Neuronal stem cell (in vitro differentiated cells): ENCODE measurements at regions not wholly inside any gene's neighbourhood (a gene's known extent, or its start where the extent isn't known, plus 50 kb on each side); places are given as distances from the start of the nearest gene placed in this dataset.
"Not testable (repeated sequence)": the region's sequence is repeated elsewhere in the genome, so short reads cannot be mapped to it uniquely, and the experiment has no call there.

Experiments used
- DNase-seq: peaks from one replicate; pipeline ENCODE4 v3.0.0-alpha.2; 2013; ENCODE audit warnings: low spot score
- H2AFZ ChIP-seq: one replicate; pipeline ENCODE4 v1.6.1; 2013; ENCODE audit warnings: mild to moderate bottlenecking, low read length, inconsistent platforms
- H2AK5ac ChIP-seq: 2 replicates; pipeline ENCODE4 v1.6.1; 2013; ENCODE audit warnings: low read depth, mild to moderate bottlenecking, inconsistent platforms, low read length, moderate library complexity, mixed read lengths
- H2BK120ac ChIP-seq: 2 replicates; pipeline ENCODE4 v1.6.1; 2013; ENCODE audit warnings: low read depth, mild to moderate bottlenecking, inconsistent platforms, low read length, moderate library complexity, mixed read lengths
- H2BK12ac ChIP-seq: one replicate; pipeline ENCODE4 v1.6.1; 2013; ENCODE audit warnings: low read length, inconsistent platforms
- H2BK15ac ChIP-seq: 2 replicates; pipeline ENCODE4 v1.6.1; 2013; ENCODE audit warnings: mild to moderate bottlenecking, low read length, inconsistent platforms, mixed read lengths
- H2BK5ac ChIP-seq: one replicate; pipeline ENCODE4 v1.6.1; 2013; ENCODE audit warnings: inconsistent platforms, mild to moderate bottlenecking, low read length, moderate library complexity
- H3K14ac ChIP-seq: one replicate; pipeline ENCODE4 v1.6.1; 2013; ENCODE audit warnings: low read length, inconsistent platforms
- H3K18ac ChIP-seq: 2 replicates; pipeline ENCODE4 v1.6.1; 2013; ENCODE audit warnings: low read length, inconsistent platforms
- H3K23ac ChIP-seq: 2 replicates; pipeline ENCODE4 v1.6.1; 2013; ENCODE audit warnings: low read depth, mild to moderate bottlenecking, mixed read lengths, low read length, inconsistent platforms; ENCODE audit not compliant: poor library complexity
- H3K27ac ChIP-seq: replicated peaks from 3 replicates; pipeline ENCODE4 v1.5.1; 2013; ENCODE audit warnings: low read length, inconsistent platforms
- H3K27me3 ChIP-seq, 3 experiments: 2 replicates each; pipeline ENCODE4 v1.6.1; 2013; ENCODE audit warnings: low read length in 3 of 3, mild to moderate bottlenecking in 2 of 3, inconsistent platforms in 1 of 3, low read depth in 1 of 3, mixed read lengths in 1 of 3, moderate library complexity in 1 of 3; ENCODE audit not compliant: control insufficient read depth in 3 of 3, insufficient read depth in 3 of 3
- H3K36me3 ChIP-seq, 2 donors: replicated peaks in 1 of 2; 2 replicates each; pipeline ENCODE4 v1.6.1; 2013; ENCODE audit warnings: low read length in 2 of 2; ENCODE audit not compliant: control insufficient read depth in 2 of 2, insufficient read depth in 2 of 2
- H3K4ac ChIP-seq: 2 replicates; pipeline ENCODE4 v1.6.1; 2013; ENCODE audit warnings: inconsistent platforms, mild to moderate bottlenecking, low read length, moderate library complexity
- H3K4me1 ChIP-seq, 2 donors: 1 replicate in 1 of 2; 2 replicates in 1 of 2; pipeline ENCODE4 v1.6.1; 2013; ENCODE audit warnings: low read length in 2 of 2, low read depth in 1 of 2; ENCODE audit not compliant: control insufficient read depth in 2 of 2, insufficient read depth in 1 of 2
- H3K4me2 ChIP-seq: one replicate; pipeline ENCODE4 v1.6.1; 2013; ENCODE audit warnings: mild to moderate bottlenecking, low read length, inconsistent platforms; ENCODE audit not compliant: insufficient read depth, poor library complexity, severe bottlenecking
- H3K4me3 ChIP-seq, 2 donors: 2 replicates each; pipeline ENCODE4 v1.5.1; 2013; ENCODE audit warnings: low read length in 2 of 2, mild to moderate bottlenecking in 2 of 2, inconsistent platforms in 1 of 2, moderate library complexity in 1 of 2
- H3K79me1 ChIP-seq: one replicate; pipeline ENCODE4 v1.6.1; 2013; ENCODE audit warnings: low read depth, mild to moderate bottlenecking, inconsistent platforms, low read length, moderate library complexity
- H3K9ac ChIP-seq: one replicate; pipeline ENCODE4 v1.6.1; 2013; ENCODE audit warnings: mild to moderate bottlenecking, low read depth, low read length, inconsistent platforms; ENCODE audit not compliant: poor library complexity
- H3K9me3 ChIP-seq, 2 donors: replicated peaks in 1 of 2; 2 replicates each; pipeline versions ENCODE3 to v1.6.1; 2013; ENCODE audit warnings: low read length in 2 of 2, mild to moderate bottlenecking in 2 of 2, inconsistent platforms in 1 of 2, low read depth in 1 of 2, mixed read lengths in 1 of 2, moderate library complexity in 1 of 2; ENCODE audit not compliant: control insufficient read depth in 2 of 2, insufficient read depth in 1 of 2
- H4K8ac ChIP-seq: one replicate; pipeline ENCODE4 v1.6.1; 2013; ENCODE audit warnings: low read depth, mild to moderate bottlenecking, inconsistent platforms, low read length, moderate library complexity
- H4K91ac ChIP-seq: one replicate; pipeline ENCODE4 v1.6.1; 2013; ENCODE audit warnings: low read length, low read depth, mild to moderate bottlenecking, inconsistent platforms; ENCODE audit not compliant: poor library complexity
- WGBS, 2 donors: extraction: QIAGEN DNeasy Blood & Tissue Kit; methylation state at CpG; one replicate each; pipeline ENCODE4 v1.1.7; 2013; ENCODE audit warnings: missing lambda C conversion rate in 2 of 2, mixed read lengths in 1 of 2; ENCODE audit not compliant: insufficient read length in 2 of 2, insufficient replicate concordance in 1 of 2; ENCODE audit errors: extremely low coverage in 2 of 2; 5-methylcytosine and 5-hydroxymethylcytosine counted together

DNA sequence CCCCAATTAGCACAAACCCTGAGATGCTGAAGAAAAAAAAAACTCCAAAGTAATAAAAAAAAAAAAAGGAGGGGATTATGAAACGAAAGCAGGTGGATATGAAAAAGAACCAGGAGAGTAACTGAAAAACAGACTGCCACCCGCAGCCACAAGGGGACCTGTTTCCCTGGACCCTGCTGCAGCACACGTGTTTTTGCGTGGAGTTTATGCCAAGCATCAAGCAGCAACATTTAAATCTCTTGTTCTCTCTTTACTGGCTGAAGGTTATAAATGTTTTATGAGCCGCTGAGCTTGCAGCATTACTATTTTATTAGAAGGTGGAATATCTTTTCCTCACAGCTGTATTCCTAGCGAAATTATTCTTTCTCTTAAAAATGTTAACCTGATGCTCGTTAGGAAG, 131.6 kb upstream of the OLIG3 start:
- no peak overlapping the region for H4K91ac ChIP-seq
- peaks cover 0 to 2% (median 0%) of the 10 kb centered on the region in 3 experiments for H3K27me3 ChIP-seq
- no peak overlapping the region for H2BK5ac ChIP-seq
- no peaks in the 10 kb centered on the region for H3K4me1 ChIP-seq
- H2BK12ac ChIP-seq, result no peak overlapping the region
- H3K36me3 ChIP-seq, result no peaks in the 10 kb centered on the region
- no peak for DNase-seq
- H3K4ac ChIP-seq, result no peak overlapping the region
- H3K4me2 ChIP-seq, result no peak overlapping the region
- H3K14ac ChIP-seq, result no peak overlapping the region
- no peak overlapping the region for H2BK15ac ChIP-seq
- no peaks in the 10 kb centered on the region for H3K9me3 ChIP-seq
- no peak overlapping the region for H3K23ac ChIP-seq
- no CpG with 5 or more reads among the region's 7 CpGs for WGBS, 2 donors
- no peaks in the 10 kb centered on the region for H3K79me1 ChIP-seq
- no peak overlapping the region for H2AK5ac ChIP-seq
- H3K9ac ChIP-seq, result no peak overlapping the region
- H2AFZ ChIP-seq, result no peak overlapping the region
- H3K27ac ChIP-seq, result no peak overlapping the region
- H3K18ac ChIP-seq, result no peak overlapping the region
- no peak overlapping the region for H4K8ac ChIP-seq
- no peak overlapping the region for H3K4me3 ChIP-seq
- H2BK120ac ChIP-seq, result no peak overlapping the region

GRCh38 chr6:137630666-137631065, 136.5 kb upstream of the OLIG3 start:
- WGBS, 2 donors, result no CpG with 5 or more reads among the region's 1 CpG
- no peaks in the 10 kb centered on the region for H3K79me1 ChIP-seq
- no peak overlapping the region for H3K4me3 ChIP-seq
- no peak overlapping the region for H3K4me2 ChIP-seq
- no peak overlapping the region for H2AFZ ChIP-seq
- peak overlapping the region; percentile 11 for H3K18ac ChIP-seq
- no peak overlapping the region for H3K4ac ChIP-seq
- H3K9ac ChIP-seq, result no peak overlapping the region
- H2BK12ac ChIP-seq, result no peak overlapping the region
- no peak overlapping the region for H4K91ac ChIP-seq
- H3K9me3 ChIP-seq, result no peaks in the 10 kb centered on the region
- no peak for DNase-seq
- no peaks in the 10 kb centered on the region for H3K36me3 ChIP-seq
- H3K27ac ChIP-seq, result no peak overlapping the region
- no peak overlapping the region for H2BK15ac ChIP-seq
- no peaks in the 10 kb centered on the region for H3K4me1 ChIP-seq
- H2BK5ac ChIP-seq, result no peak overlapping the region
- peaks cover 0 to 2% (median 0%) of the 10 kb centered on the region in 3 experiments for H3K27me3 ChIP-seq
- no peak overlapping the region for H4K8ac ChIP-seq
- no peak overlapping the region for H3K14ac ChIP-seq
- no peak overlapping the region for H2BK120ac ChIP-seq
- no peak overlapping the region for H2AK5ac ChIP-seq
- H3K23ac ChIP-seq, result no peak overlapping the region

DNA sequence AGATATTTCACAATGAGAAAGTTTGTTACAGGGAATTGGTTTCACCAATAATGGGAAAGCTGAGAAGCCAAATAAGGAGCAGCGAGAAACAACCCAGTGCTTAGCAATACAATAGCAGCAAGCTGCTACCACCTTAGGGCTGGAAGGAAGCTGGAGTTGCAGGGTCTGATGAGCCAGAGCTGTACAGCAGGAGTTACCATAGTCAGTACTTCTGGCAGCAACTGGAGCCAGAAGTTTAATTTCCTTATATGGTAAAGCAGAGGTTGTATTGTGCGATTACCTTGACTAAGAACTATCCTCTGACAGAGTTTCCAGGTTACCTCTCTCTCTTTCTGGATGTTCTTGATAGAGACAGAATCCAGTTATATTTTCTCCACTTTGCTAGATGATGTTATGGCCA, 137.1 kb upstream of the OLIG3 start:
- H3K9me3 ChIP-seq, result no peaks in the 10 kb centered on the region
- H3K27ac ChIP-seq, result no peak overlapping the region
- no peaks in the 10 kb centered on the region for H3K36me3 ChIP-seq
- H3K4me1 ChIP-seq, result no peaks in the 10 kb centered on the region
- H2AFZ ChIP-seq, result no peak overlapping the region
- H3K4ac ChIP-seq, result no peak overlapping the region
- no peak overlapping the region for H3K18ac ChIP-seq
- no peak overlapping the region for H3K4me3 ChIP-seq
- H3K23ac ChIP-seq, result no peak overlapping the region
- no peak overlapping the region for H3K4me2 ChIP-seq
- H3K9ac ChIP-seq, result no peak overlapping the region
- H2BK12ac ChIP-seq, result no peak overlapping the region
- DNase-seq, result no peak
- no peak overlapping the region for H4K91ac ChIP-seq
- H2BK5ac ChIP-seq, result no peak overlapping the region
- H2BK15ac ChIP-seq, result no peak overlapping the region
- H4K8ac ChIP-seq, result no peak overlapping the region
- peaks cover 0 to 2% (median 0%) of the 10 kb centered on the region in 3 experiments for H3K27me3 ChIP-seq
- no peak overlapping the region for H2BK120ac ChIP-seq
- no peak overlapping the region for H2AK5ac ChIP-seq
- H3K14ac ChIP-seq, result no peak overlapping the region
- no CpG with 5 or more reads among the region's 2 CpGs for WGBS, 2 donors
- no peaks in the 10 kb centered on the region for H3K79me1 ChIP-seq

- H2BK120ac ChIP-seq, H3K9ac ChIP-seq, H3K18ac ChIP-seq, H4K91ac ChIP-seq, H3K4ac ChIP-seq, H3K36me3 ChIP-seq, H3K9me3 ChIP-seq, H4K8ac ChIP-seq, H3K79me1 ChIP-seq, H3K4me3 ChIP-seq, H2AK5ac ChIP-seq, H3K14ac ChIP-seq, H3K23ac ChIP-seq, H2BK12ac ChIP-seq, H2BK5ac ChIP-seq, H3K4me2 ChIP-seq, H2AFZ ChIP-seq, DNase-seq, H3K27ac ChIP-seq, H2BK15ac ChIP-seq, H3K4me1 ChIP-seq, H3K27me3 ChIP-seq: not testable (repeated sequence)
- WGBS, 2 donors, result no CpG with 5 or more reads among the region's 9 CpGs
Observed at GRCh38 chr6:137634177-137634576, 140.0 kb upstream of the OLIG3 start.
